ENCODE measurements at regions not wholly inside any gene's neighbourhood (a gene's known extent, or its start where the extent isn't known, plus 50 kb on each side); places are given as distances from the start of the nearest gene placed in this dataset.

DNA sequence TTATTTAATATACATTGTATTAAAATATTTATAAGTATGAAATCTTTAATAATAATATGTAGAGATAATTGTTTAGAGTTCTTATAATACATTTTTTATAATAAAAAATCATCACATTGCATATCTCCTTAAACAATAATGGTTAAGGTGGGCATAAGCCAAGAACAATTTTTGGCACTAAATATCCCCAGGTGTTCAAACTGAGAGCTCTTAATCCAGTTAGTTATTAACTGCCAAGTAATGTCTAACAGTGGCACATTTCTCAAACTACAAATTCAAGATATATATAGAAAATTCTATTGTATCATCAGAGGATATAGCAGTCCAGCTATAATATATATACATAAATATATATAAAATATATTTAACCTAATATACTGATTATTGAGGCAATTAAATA, 680.8 kb downstream of the SI start:
- DNase-seq (ENCODE audit: extremely low read depth, low read depth), result no peak
- TF ChIP-seq, protein P1, sequence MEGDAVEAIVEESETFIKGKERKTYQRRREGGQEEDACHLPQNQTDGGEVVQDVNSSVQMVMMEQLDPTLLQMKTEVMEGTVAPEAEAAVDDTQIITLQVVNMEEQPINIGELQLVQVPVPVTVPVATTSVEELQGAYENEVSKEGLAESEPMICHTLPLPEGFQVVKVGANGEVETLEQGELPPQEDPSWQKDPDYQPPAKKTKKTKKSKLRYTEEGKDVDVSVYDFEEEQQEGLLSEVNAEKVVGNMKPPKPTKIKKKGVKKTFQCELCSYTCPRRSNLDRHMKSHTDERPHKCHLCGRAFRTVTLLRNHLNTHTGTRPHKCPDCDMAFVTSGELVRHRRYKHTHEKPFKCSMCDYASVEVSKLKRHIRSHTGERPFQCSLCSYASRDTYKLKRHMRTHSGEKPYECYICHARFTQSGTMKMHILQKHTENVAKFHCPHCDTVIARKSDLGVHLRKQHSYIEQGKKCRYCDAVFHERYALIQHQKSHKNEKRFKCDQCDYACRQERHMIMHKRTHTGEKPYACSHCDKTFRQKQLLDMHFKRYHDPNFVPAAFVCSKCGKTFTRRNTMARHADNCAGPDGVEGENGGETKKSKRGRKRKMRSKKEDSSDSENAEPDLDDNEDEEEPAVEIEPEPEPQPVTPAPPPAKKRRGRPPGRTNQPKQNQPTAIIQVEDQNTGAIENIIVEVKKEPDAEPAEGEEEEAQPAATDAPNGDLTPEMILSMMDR (IDR thresholded peaks at IDR 0.05; ENCODE audit: low read depth, low read length, missing control alignments), result no peak
- no peak overlapping the region for H3K4me3 ChIP-seq (replicated peaks; ENCODE audit: low read depth, low read length)

DNA sequence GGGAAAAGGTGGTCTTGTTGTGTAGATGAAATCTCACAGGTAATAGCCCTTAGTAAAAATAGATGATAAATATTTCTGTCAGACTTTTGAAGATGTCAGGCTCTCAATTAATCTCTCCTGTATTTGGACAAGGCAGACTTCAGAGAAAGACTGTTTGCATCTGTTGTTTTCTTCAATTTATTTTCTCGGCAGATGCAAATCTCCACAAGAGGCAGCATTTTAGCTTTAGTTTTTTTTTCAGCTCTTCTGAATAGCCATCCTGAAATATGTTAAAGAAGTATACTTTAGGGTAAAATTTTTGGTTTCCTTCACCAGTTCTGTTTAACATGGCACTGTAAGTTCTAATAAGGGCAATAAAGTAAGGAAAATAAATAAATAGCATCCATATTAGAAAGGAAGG, 685.1 kb downstream of the SI start:
- no peak overlapping the region for H3K4me3 ChIP-seq (replicated peaks; ENCODE audit: low read depth, low read length)
- DNase-seq (ENCODE audit: extremely low read depth, low read depth), result no peak
- TF ChIP-seq, protein P1 (IDR thresholded peaks at IDR 0.05; ENCODE audit: low read depth, low read length, missing control alignments), result no peak

DNA sequence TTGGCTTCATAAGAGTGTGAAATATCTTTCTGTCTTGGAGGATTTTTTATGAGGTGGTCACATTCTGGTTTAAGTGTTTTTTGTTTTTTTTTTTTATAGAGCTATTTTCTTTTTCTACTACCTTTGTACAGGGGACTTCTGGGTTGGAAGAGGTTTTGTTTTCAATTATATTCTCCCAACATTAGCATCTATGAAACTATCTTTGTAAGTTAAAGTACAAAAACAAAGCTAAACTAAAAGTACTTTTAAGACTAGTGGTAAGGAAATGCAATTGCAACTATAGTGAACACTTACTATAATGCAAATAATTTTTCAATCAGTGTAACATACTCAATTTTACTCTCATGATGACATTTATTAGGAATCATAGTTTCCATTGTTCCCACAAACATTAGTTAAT, 688.2 kb downstream of the SI start:
- TF ChIP-seq, protein P1 (IDR thresholded peaks at IDR 0.05; ENCODE audit: low read depth, low read length, missing control alignments), result no peak
- no peak overlapping the region for H3K4me3 ChIP-seq (replicated peaks; ENCODE audit: low read depth, low read length)
- no peak for DNase-seq (ENCODE audit: extremely low read depth, low read depth)

DNA sequence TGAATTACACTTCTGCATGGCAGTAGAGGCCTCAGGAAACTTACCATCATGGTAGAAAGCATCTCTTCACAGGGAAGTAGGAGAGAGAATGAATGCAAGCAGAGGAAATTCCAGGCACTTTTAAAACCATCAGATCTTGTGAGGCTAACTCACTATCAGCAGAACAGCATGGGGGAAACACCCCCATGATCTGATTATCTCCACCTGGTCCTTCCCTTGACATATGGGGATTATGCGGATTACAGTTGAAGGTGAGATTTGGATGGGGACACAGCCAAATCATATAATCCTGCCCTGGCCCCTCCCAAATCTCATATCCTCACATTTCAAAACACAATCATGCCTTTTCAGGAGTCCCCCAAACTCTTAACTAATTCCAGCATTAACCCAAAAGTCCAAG, 691.1 kb downstream of the SI start:
- no peak for DNase-seq (ENCODE audit: extremely low read depth, low read depth)
- TF ChIP-seq, protein P1 (IDR thresholded peaks at IDR 0.05; ENCODE audit: low read depth, low read length, missing control alignments), result no peak

DNA sequence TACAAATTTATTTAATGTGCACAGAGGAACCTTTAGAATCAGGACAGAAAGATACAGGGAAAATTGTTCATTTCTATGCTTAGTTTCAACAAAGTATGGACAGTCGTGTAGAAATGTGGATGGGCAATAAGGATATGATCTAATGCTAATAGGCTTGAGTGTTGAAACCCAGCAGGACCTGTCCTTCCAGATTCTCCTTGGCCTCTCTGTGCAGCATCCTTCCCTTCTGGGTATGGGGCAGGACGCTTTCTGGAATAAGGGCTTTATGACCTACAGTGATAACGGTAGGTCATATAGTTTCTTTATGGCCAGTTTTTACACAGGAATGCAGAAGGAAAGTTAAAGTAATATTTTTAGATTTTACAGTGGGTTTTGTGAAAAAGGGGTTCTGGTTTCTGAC, 698.1 kb downstream of the SI start:
- no peak overlapping the region for H3K4me3 ChIP-seq (replicated peaks; ENCODE audit: low read depth, low read length)
- TF ChIP-seq, protein P1 (IDR thresholded peaks at IDR 0.05; ENCODE audit: low read depth, low read length, missing control alignments), result no peak
- DNase-seq (ENCODE audit: extremely low read depth, low read depth), result no peak

More for the DNA sequence above, 691.1 kb downstream of the SI start:
- H3K4me3 ChIP-seq (replicated peaks; ENCODE audit: low read depth, low read length), result no peak overlapping the region

DNA sequence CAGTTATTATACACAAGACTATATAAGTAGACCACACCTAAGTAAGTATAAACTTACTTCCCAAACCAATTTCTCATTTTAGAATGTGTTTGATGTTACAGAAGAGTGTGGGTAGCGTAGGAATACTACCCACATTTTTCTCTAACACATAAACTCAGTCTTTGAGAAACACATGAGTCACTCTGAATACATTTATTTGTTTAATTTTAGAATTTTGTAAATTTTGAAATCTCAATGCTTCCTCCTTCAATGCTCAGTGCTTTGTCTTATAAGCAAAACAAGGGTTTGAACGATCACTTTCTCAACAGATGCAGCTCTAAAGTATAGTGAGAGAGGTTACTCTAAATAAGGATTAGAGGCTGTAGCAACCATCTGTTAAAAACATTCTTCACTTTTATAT, 700.8 kb downstream of the SI start:
- DNase-seq (ENCODE audit: extremely low read depth, low read depth), result no peak
- TF ChIP-seq, protein P1 (IDR thresholded peaks at IDR 0.05; ENCODE audit: low read depth, low read length, missing control alignments), result no peak
- H3K4me3 ChIP-seq (replicated peaks; ENCODE audit: low read depth, low read length), result no peak overlapping the region

DNA sequence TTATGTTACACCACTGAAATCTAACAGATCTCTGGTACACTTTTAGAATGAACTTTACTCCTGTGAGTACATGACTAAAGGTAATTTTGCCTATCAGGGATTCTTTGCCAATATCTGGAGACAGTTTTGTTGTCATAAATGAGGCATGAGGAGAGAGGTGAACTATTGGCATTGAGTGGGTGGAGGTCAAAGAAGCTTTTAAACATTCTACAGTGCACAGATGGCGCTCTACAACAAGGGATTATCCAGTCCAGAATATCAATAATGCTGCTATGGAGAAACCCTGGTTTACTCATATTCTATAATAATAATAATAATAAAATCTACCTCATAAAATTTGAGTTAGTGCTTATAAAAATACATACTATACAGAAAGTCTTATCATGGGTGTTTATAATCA, 702.3 kb downstream of the SI start:
- no peak for DNase-seq (ENCODE audit: extremely low read depth, low read depth)
- no peak overlapping the region for H3K4me3 ChIP-seq (replicated peaks; ENCODE audit: low read depth, low read length)
- TF ChIP-seq, protein P1 (IDR thresholded peaks at IDR 0.05; ENCODE audit: low read depth, low read length, missing control alignments), result no peak

Data from HFF-Myc (cell line).